Fibroblast of skin of right biceps (primary cell): ENCODE measurements at regions not wholly inside any gene's neighbourhood (a gene's known extent, or its start where the extent isn't known, plus 50 kb on each side); places are given as distances from the start of the nearest gene placed in this dataset.
A peak's percentile ranks its signal among the peaks of the same experiment; 100 is the strongest.
"Not testable (repeated sequence)": the region's sequence is repeated elsewhere in the genome, so short reads cannot be mapped to it uniquely, and the experiment has no call there.

Experiments
- DNase-seq: peaks from one replicate; pipeline ENCODE4 v3.0.0-alpha.2; 2013

- no peak for DNase-seq
Measured at GRCh38 chr9:27675354-27675753, 102.1 kb upstream of the C9orf72 start.

GRCh38 chr9:27676827-27677226 lies 103.5 kb upstream of the C9orf72 start:
- no peak for DNase-seq

- no peak for DNase-seq
Measured at GRCh38 chr9:27679338-27679737, 106.1 kb upstream of the C9orf72 start.

GRCh38 chr9:27683181-27683580 lies 109.9 kb upstream of the C9orf72 start:
- DNase-seq, result no peak

- no peak for DNase-seq
Measured at GRCh38 chr9:27688954-27689353, 115.7 kb upstream of the C9orf72 start.

GRCh38 chr9:27690816-27691215 lies 117.5 kb upstream of the C9orf72 start:
- not testable (repeated sequence) for DNase-seq

GRCh38 chr9:27699621-27700020 lies 126.3 kb upstream of the C9orf72 start:
- DNase-seq, result no peak

- no peak for DNase-seq
Measured at GRCh38 chr9:27701016-27701415, 127.7 kb upstream of the C9orf72 start.

- peak; percentile 28 for DNase-seq
Measured at GRCh38 chr9:27701587-27701986, 128.3 kb upstream of the C9orf72 start.

- DNase-seq, result no peak
Measured at GRCh38 chr9:27703216-27703980, 130.1 kb upstream of the C9orf72 start.

GRCh38 chr9:27711241-27711640 lies 138.0 kb upstream of the C9orf72 start:
- no peak for DNase-seq

GRCh38 chr9:27712806-27713205 lies 139.5 kb upstream of the C9orf72 start:
- DNase-seq, result no peak

- DNase-seq, result no peak
Measured at GRCh38 chr9:27714388-27714787, 141.1 kb upstream of the C9orf72 start.

- no peak for DNase-seq
Measured at GRCh38 chr9:27715651-27716050, 142.4 kb upstream of the C9orf72 start.

GRCh38 chr9:27717991-27718390 lies 144.7 kb upstream of the C9orf72 start:
- no peak for DNase-seq

GRCh38 chr9:27719711-27720110 lies 146.4 kb upstream of the C9orf72 start:
- DNase-seq, result no peak

- DNase-seq, result no peak
Measured at GRCh38 chr9:27722866-27723265, 149.6 kb upstream of the C9orf72 start.

- peak; percentile 73 for DNase-seq
Measured at GRCh38 chr9:27726244-27727081, 153.2 kb upstream of the C9orf72 start.

GRCh38 chr9:27732494-27732893 lies 159.2 kb upstream of the C9orf72 start:
- no peak for DNase-seq

- DNase-seq, result no peak
Measured at GRCh38 chr9:27743490-27743889, 170.2 kb upstream of the C9orf72 start.

GRCh38 chr9:27747450-27747849 lies 174.2 kb upstream of the C9orf72 start:
- DNase-seq, result no peak

GRCh38 chr9:27749838-27750237 lies 176.6 kb upstream of the C9orf72 start:
- peak; percentile 52 for DNase-seq

- no peak for DNase-seq
Measured at GRCh38 chr9:27750566-27750965, 177.3 kb upstream of the C9orf72 start.

- no peak for DNase-seq
Measured at GRCh38 chr9:27752069-27752468, 178.8 kb upstream of the C9orf72 start.
